ENCODE measurements at regions not wholly inside any gene's neighbourhood (a gene's known extent, or its start where the extent isn't known, plus 50 kb on each side); places are given as distances from the start of the nearest gene placed in this dataset.

DNA sequence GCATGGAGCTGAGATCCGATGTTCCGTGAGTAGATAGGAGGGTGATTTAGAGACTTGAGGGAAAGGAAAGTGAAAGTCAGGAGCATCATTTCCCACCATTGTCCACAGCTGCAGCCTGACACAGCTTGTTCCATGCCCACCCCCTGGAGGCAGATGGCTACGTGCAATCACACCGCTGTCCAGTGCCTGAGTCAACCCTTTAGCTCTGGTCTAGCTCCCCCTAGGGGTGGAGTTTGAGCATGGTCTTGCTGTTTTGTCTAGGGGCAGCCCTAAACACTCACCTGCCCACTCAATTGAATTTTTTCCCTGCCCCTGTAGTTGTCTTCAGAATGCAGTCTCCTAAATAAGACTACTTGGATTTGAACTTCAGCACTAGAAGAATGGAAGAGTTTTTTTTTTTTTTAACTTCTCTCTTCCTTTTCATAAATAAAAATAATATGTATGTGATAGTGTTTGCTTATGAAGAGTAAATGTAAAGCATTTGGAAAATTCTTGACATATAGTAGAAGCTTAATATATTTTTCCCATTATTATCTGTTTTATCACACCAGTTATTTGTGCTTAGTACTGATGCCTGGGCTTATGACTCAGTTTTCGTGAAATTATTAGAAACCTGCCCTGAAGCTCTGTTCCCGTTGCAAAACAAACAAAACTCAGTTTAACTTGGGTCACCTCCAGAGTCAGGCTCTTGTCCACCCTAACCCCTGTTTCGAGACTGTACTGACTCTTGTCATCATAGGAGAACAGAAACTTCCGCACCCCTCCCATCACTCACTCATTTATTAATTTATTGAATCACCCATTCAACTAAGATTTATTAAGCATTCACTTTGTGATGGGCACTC is 814.8 kb downstream of the MAFB start:
- Histone ChIP-seq H3K79me2 (ENCODE audit: insufficient read depth, low read length) (no peaks in the 10 kb centered on the region), H3K9me2 (replicated peaks; ENCODE audit: low read depth, low read length) (no peaks in the 10 kb centered on the region), H3F3A (ENCODE audit: low read depth) (no peaks in the 10 kb centered on the region), H3K9me3 (ENCODE audit: insufficient read depth, low read depth, low read length) (no peaks in the 10 kb centered on the region), H3K4me1 (ENCODE audit: insufficient read depth, low read length, poor library complexity, severe bottlenecking) (peaks cover 8% of the 10 kb centered on the region), H3K36me3 (ENCODE audit: insufficient read depth, low read length) (no peaks in the 10 kb centered on the region), H3K4me3 (ENCODE audit: low read length, poor library complexity, severe bottlenecking) (no peak overlapping the region), H4K20me1 (ENCODE audit: insufficient read depth, low read length, poor library complexity, severe bottlenecking) (no peaks in the 10 kb centered on the region), H2AFZ (ENCODE audit: low read length) (peak overlapping the region; percentile 65), H3K27me3 (ENCODE audit: insufficient read depth, low read length, poor library complexity, severe bottlenecking) (no peaks in the 10 kb centered on the region), H3K4me2 (ENCODE audit: low read depth, low read length, poor library complexity, severe bottlenecking) (peak overlapping the region; percentile 45), H3K9ac (ENCODE audit: low read depth, low read length, poor library complexity, severe bottlenecking) (no peak overlapping the region)
- TF ChIP-seq, protein P1, sequence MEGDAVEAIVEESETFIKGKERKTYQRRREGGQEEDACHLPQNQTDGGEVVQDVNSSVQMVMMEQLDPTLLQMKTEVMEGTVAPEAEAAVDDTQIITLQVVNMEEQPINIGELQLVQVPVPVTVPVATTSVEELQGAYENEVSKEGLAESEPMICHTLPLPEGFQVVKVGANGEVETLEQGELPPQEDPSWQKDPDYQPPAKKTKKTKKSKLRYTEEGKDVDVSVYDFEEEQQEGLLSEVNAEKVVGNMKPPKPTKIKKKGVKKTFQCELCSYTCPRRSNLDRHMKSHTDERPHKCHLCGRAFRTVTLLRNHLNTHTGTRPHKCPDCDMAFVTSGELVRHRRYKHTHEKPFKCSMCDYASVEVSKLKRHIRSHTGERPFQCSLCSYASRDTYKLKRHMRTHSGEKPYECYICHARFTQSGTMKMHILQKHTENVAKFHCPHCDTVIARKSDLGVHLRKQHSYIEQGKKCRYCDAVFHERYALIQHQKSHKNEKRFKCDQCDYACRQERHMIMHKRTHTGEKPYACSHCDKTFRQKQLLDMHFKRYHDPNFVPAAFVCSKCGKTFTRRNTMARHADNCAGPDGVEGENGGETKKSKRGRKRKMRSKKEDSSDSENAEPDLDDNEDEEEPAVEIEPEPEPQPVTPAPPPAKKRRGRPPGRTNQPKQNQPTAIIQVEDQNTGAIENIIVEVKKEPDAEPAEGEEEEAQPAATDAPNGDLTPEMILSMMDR (conservative IDR thresholded peaks at IDR 0.05; ENCODE audit: low read length): peak; percentile 93
- TF ChIP-seq EZH2phosphoT487 (IDR thresholded peaks at IDR 0.05; ENCODE audit: borderline replicate concordance): no peak

GRCh38 chr20:39873286-39873685 is 815.8 kb downstream of the MAFB start:
- TF ChIP-seq EZH2phosphoT487 (IDR thresholded peaks at IDR 0.05; ENCODE audit: borderline replicate concordance): no peak
- TF ChIP-seq, protein P1 (conservative IDR thresholded peaks at IDR 0.05; ENCODE audit: low read length): no peak
- H3K36me3 ChIP-seq (ENCODE audit: insufficient read depth, low read length): no peaks in the 10 kb centered on the region
- H3K9me3 ChIP-seq (ENCODE audit: insufficient read depth, low read depth, low read length): no peaks in the 10 kb centered on the region
- H2AFZ ChIP-seq (ENCODE audit: low read length): peak overlapping the region; percentile 65; the same call in 1 of the 2 replicates
- H3K4me3 ChIP-seq (ENCODE audit: low read length, poor library complexity, severe bottlenecking): no peak overlapping the region
- no peaks in the 10 kb centered on the region for H3F3A ChIP-seq (ENCODE audit: low read depth)
- H3K4me1 ChIP-seq (ENCODE audit: insufficient read depth, low read length, poor library complexity, severe bottlenecking): peaks cover 8% of the 10 kb centered on the region
- H3K9me2 ChIP-seq (replicated peaks; ENCODE audit: low read depth, low read length): no peaks in the 10 kb centered on the region
- no peak overlapping the region for H3K9ac ChIP-seq (ENCODE audit: low read depth, low read length, poor library complexity, severe bottlenecking)
- no peaks in the 10 kb centered on the region for H4K20me1 ChIP-seq (ENCODE audit: insufficient read depth, low read length, poor library complexity, severe bottlenecking)
- no peak overlapping the region for H3K4me2 ChIP-seq (ENCODE audit: low read depth, low read length, poor library complexity, severe bottlenecking)
- no peaks in the 10 kb centered on the region for H3K79me2 ChIP-seq (ENCODE audit: insufficient read depth, low read length)
- no peaks in the 10 kb centered on the region for H3K27me3 ChIP-seq (ENCODE audit: insufficient read depth, low read length, poor library complexity, severe bottlenecking)

- Histone ChIP-seq H3K9me2 (replicated peaks; ENCODE audit: low read depth, low read length) (no peaks in the 10 kb centered on the region), H3K9me3 (ENCODE audit: insufficient read depth, low read depth, low read length) (no peaks in the 10 kb centered on the region), H3K4me2 (ENCODE audit: low read depth, low read length, poor library complexity, severe bottlenecking) (no peak overlapping the region), H2AFZ (ENCODE audit: low read length) (no peak overlapping the region), H3K4me1 (ENCODE audit: insufficient read depth, low read length, poor library complexity, severe bottlenecking) (peaks cover 4% of the 10 kb centered on the region), H3K36me3 (ENCODE audit: insufficient read depth, low read length) (no peaks in the 10 kb centered on the region), H3F3A (ENCODE audit: low read depth) (no peaks in the 10 kb centered on the region), H4K20me1 (ENCODE audit: insufficient read depth, low read length, poor library complexity, severe bottlenecking) (no peaks in the 10 kb centered on the region), H3K27me3 (ENCODE audit: insufficient read depth, low read length, poor library complexity, severe bottlenecking) (no peaks in the 10 kb centered on the region), H3K9ac (ENCODE audit: low read depth, low read length, poor library complexity, severe bottlenecking) (no peak overlapping the region), H3K4me3 (ENCODE audit: low read length, poor library complexity, severe bottlenecking) (no peak overlapping the region), H3K79me2 (ENCODE audit: insufficient read depth, low read length) (no peaks in the 10 kb centered on the region)
- TF ChIP-seq, protein P1 (conservative IDR thresholded peaks at IDR 0.05; ENCODE audit: low read length): no peak
- TF ChIP-seq EZH2phosphoT487 (IDR thresholded peaks at IDR 0.05; ENCODE audit: borderline replicate concordance): no peak
These were observed 818.0 kb downstream of the MAFB start for GRCh38 chr20:39871013-39871412.
